ENCODE measurements at regions not wholly inside any gene's neighbourhood (a gene's known extent, or its start where the extent isn't known, plus 50 kb on each side); places are given as distances from the start of the nearest gene placed in this dataset.
"Not testable (repeated sequence)": the region's sequence is repeated elsewhere in the genome, so short reads cannot be mapped to it uniquely, and the experiment has no call there.

GRCh38 chr12:33759279-33759678 lies 263.0 kb upstream of the ALG10 start:
- DNase-seq (ENCODE audit: low read depth), result no peak
- no peak overlapping the region for H3K4me3 ChIP-seq (ENCODE audit: low read length)
- no peak for TF ChIP-seq CTCF (conservative IDR thresholded peaks at IDR 0.05; ENCODE audit: low read length)

GRCh38 chr12:33763331-33763730 lies 259.0 kb upstream of the ALG10 start:
- no peak for DNase-seq (ENCODE audit: low read depth)
- no peak overlapping the region for H3K4me3 ChIP-seq (ENCODE audit: low read length)
- no peak for TF ChIP-seq CTCF (conservative IDR thresholded peaks at IDR 0.05; ENCODE audit: low read length)

GRCh38 chr12:33770652-33771051 lies 251.6 kb upstream of the ALG10 start:
- no peak for TF ChIP-seq CTCF (conservative IDR thresholded peaks at IDR 0.05; ENCODE audit: low read length)
- H3K4me3 ChIP-seq (ENCODE audit: low read length), result no peak overlapping the region
- DNase-seq (ENCODE audit: low read depth), result no peak

GRCh38 chr12:33771889-33772288 lies 250.4 kb upstream of the ALG10 start:
- no peak overlapping the region for H3K4me3 ChIP-seq (ENCODE audit: low read length)
- no peak for TF ChIP-seq CTCF (conservative IDR thresholded peaks at IDR 0.05; ENCODE audit: low read length)
- DNase-seq (ENCODE audit: low read depth), result no peak

GRCh38 chr12:33773091-33773490 lies 249.2 kb upstream of the ALG10 start:
- not testable (repeated sequence) for H3K4me3 ChIP-seq (ENCODE audit: low read length); DNase-seq (ENCODE audit: low read depth)

GRCh38 chr12:33786532-33786931 lies 235.8 kb upstream of the ALG10 start:
- H3K4me3 ChIP-seq (ENCODE audit: low read length), result no peak overlapping the region
- no peak for TF ChIP-seq CTCF (conservative IDR thresholded peaks at IDR 0.05; ENCODE audit: low read length)
- no peak for DNase-seq (ENCODE audit: low read depth)

GRCh38 chr12:33794954-33795353 lies 227.3 kb upstream of the ALG10 start:
- no peak for TF ChIP-seq CTCF (conservative IDR thresholded peaks at IDR 0.05; ENCODE audit: low read length)
- no peak overlapping the region for H3K4me3 ChIP-seq (ENCODE audit: low read length)
- DNase-seq (ENCODE audit: low read depth), result no peak

GRCh38 chr12:33795536-33795935 lies 226.8 kb upstream of the ALG10 start:
- TF ChIP-seq CTCF (conservative IDR thresholded peaks at IDR 0.05; ENCODE audit: low read length), result no peak
- H3K4me3 ChIP-seq (ENCODE audit: low read length), result no peak overlapping the region
- no peak for DNase-seq (ENCODE audit: low read depth)

Data from AG10803 (cell line).